Astrocyte (in vitro differentiated cells and primary cell): ENCODE measurements at regions not wholly inside any gene's neighbourhood (a gene's known extent, or its start where the extent isn't known, plus 50 kb on each side); places are given as distances from the start of the nearest gene placed in this dataset.
A peak's percentile ranks its signal among the peaks of the same experiment; 100 is the strongest.

Source experiments
- DNase-seq: peaks from one replicate; pipeline ENCODE4 v3.0.0-alpha.2; 2010; ENCODE audit warnings: low read depth
- FAIRE-seq: peaks from 2 replicates; lab custom pipeline; 2011; peaks lifted over from hg19 to GRCh38; lab: Jason Lieb, UNC
- H2AFZ ChIP-seq: 2 replicates; pipeline ENCODE4 v1.6.0; 2012; ENCODE audit warnings: low read depth, low read length, inconsistent platforms
- H3K27ac ChIP-seq: 2 replicates; pipeline ENCODE4 v1.5.1; 2011; ENCODE audit warnings: low read depth, low read length, inconsistent platforms
- H3K27me3 ChIP-seq: 2 replicates; pipeline ENCODE4 v1.6.0; 2011; ENCODE audit warnings: low read length, inconsistent platforms; ENCODE audit not compliant: insufficient read depth
- H3K36me3 ChIP-seq: 2 replicates; pipeline ENCODE4 v1.5.1; 2011; ENCODE audit warnings: low read length, inconsistent platforms; ENCODE audit not compliant: insufficient read depth
- H3K4me1 ChIP-seq: 2 replicates; pipeline ENCODE4 v1.5.1; 2011; ENCODE audit warnings: low read length, inconsistent platforms; ENCODE audit not compliant: insufficient read depth
- H3K4me2 ChIP-seq: 2 replicates; pipeline ENCODE4 v1.6.0; 2012; ENCODE audit warnings: low read length, inconsistent platforms
- H3K4me3 ChIP-seq: 2 replicates; pipeline ENCODE4 v1.5.1; 2011; ENCODE audit warnings: low read depth, mild to moderate bottlenecking, low read length, inconsistent platforms; ENCODE audit not compliant: insufficient read depth
- H3K79me2 ChIP-seq: 2 replicates; pipeline ENCODE4 v1.6.0; 2012; ENCODE audit warnings: mild to moderate bottlenecking, low read length, inconsistent platforms; ENCODE audit not compliant: insufficient read depth
- H3K9ac ChIP-seq: 2 replicates; pipeline ENCODE4 v1.6.0; 2012; ENCODE audit warnings: mild to moderate bottlenecking, low read length, inconsistent platforms
- H3K9me3 ChIP-seq: 2 replicates; pipeline ENCODE4 v1.5.1; 2012; ENCODE audit warnings: low read depth, mild to moderate bottlenecking, low read length, inconsistent platforms; ENCODE audit not compliant: insufficient read depth
- H4K20me1 ChIP-seq: 2 replicates; pipeline ENCODE4 v1.6.0; 2012; ENCODE audit warnings: low read length, inconsistent platforms; ENCODE audit not compliant: insufficient read depth
- H3K27ac Mint-ChIP-seq: one replicate; pipeline ENCODE4 v1.8.0; 2021; ENCODE audit warnings: mild to moderate bottlenecking, mixed read lengths; ENCODE audit not compliant: unreplicated experiment
- H3K27me3 Mint-ChIP-seq: one replicate; pipeline ENCODE4 v1.8.0; 2021; ENCODE audit warnings: low read depth, mixed read lengths; ENCODE audit not compliant: unreplicated experiment
- H3K36me3 Mint-ChIP-seq: one replicate; pipeline ENCODE4 v1.8.0; 2021; ENCODE audit warnings: low read depth, mixed read lengths; ENCODE audit not compliant: unreplicated experiment
- H3K4me1 Mint-ChIP-seq: one replicate; pipeline ENCODE4 v1.8.0; 2021; ENCODE audit warnings: low read depth, mixed read lengths; ENCODE audit not compliant: unreplicated experiment
- H3K4me3 Mint-ChIP-seq: one replicate; pipeline ENCODE4 v1.8.0; 2021; ENCODE audit warnings: mild to moderate bottlenecking, moderate library complexity, mixed read lengths; ENCODE audit not compliant: unreplicated experiment
- H3K9me3 Mint-ChIP-seq: one replicate; pipeline ENCODE4 v1.8.0; 2021; ENCODE audit warnings: mild to moderate bottlenecking, mixed read lengths; ENCODE audit not compliant: unreplicated experiment
- EZH2 ChIP-seq: IDR thresholded peaks from 2 replicates; pipeline ENCODE4 v1.6.1; 2012; ENCODE audit warnings: mild to moderate bottlenecking, low read length, inconsistent platforms; ENCODE audit not compliant: insufficient read depth
- TF ChIP-seq, protein P1 (sequence below): IDR thresholded peaks from 2 replicates; pipeline ENCODE4 v1.5.1; 2011; ENCODE audit warnings: low read depth, mild to moderate bottlenecking, inconsistent platforms, low read length, moderate library complexity; ENCODE audit not compliant: insufficient read depth

DNA sequence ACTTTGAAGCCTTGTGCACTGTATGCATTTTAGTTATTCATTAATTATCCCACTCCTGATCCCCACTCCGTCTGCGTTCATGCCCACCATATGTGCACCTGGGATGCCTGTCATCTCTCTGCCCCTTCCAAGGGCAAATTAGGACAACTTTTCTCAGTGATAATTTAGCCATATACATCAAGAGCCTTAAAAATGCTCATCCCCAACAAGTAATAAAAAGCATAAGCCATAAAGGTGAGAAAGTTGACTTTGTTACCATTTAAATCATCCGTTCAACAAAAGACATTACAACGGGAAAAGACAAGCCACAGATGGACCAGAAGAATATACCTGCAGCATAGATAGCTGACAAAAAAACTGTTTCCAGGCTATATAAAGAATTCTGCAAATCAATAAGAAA lies 131.4 kb upstream of the LINGO1 start:
- DNase-seq, result no peak
- no peak overlapping the region for H3K27ac ChIP-seq
- H3K27me3 Mint-ChIP-seq, result peaks cover 50% of the 10 kb centered on the region
- no peaks in the 10 kb centered on the region for H3K4me1 Mint-ChIP-seq
- H4K20me1 ChIP-seq, result no peaks in the 10 kb centered on the region
- H3K9ac ChIP-seq, result no peak overlapping the region
- no peaks in the 10 kb centered on the region for H3K4me1 ChIP-seq
- FAIRE-seq, result no peak
- no peak overlapping the region for H3K27ac Mint-ChIP-seq
- no peak overlapping the region for H3K4me3 Mint-ChIP-seq
- no peaks in the 10 kb centered on the region for H3K9me3 ChIP-seq
- no peaks in the 10 kb centered on the region for H3K36me3 Mint-ChIP-seq
- no peak overlapping the region for H2AFZ ChIP-seq
- peaks cover 15% of the 10 kb centered on the region for H3K27me3 ChIP-seq
- no peaks in the 10 kb centered on the region for H3K79me2 ChIP-seq
- no peak overlapping the region for H3K4me3 ChIP-seq
- no peak overlapping the region for H3K4me2 ChIP-seq
- no peaks in the 10 kb centered on the region for H3K36me3 ChIP-seq
- H3K9me3 Mint-ChIP-seq, result peaks cover 4% of the 10 kb centered on the region
- TF ChIP-seq, protein P1, sequence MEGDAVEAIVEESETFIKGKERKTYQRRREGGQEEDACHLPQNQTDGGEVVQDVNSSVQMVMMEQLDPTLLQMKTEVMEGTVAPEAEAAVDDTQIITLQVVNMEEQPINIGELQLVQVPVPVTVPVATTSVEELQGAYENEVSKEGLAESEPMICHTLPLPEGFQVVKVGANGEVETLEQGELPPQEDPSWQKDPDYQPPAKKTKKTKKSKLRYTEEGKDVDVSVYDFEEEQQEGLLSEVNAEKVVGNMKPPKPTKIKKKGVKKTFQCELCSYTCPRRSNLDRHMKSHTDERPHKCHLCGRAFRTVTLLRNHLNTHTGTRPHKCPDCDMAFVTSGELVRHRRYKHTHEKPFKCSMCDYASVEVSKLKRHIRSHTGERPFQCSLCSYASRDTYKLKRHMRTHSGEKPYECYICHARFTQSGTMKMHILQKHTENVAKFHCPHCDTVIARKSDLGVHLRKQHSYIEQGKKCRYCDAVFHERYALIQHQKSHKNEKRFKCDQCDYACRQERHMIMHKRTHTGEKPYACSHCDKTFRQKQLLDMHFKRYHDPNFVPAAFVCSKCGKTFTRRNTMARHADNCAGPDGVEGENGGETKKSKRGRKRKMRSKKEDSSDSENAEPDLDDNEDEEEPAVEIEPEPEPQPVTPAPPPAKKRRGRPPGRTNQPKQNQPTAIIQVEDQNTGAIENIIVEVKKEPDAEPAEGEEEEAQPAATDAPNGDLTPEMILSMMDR, result no peak
- no peak for TF ChIP-seq EZH2

DNA sequence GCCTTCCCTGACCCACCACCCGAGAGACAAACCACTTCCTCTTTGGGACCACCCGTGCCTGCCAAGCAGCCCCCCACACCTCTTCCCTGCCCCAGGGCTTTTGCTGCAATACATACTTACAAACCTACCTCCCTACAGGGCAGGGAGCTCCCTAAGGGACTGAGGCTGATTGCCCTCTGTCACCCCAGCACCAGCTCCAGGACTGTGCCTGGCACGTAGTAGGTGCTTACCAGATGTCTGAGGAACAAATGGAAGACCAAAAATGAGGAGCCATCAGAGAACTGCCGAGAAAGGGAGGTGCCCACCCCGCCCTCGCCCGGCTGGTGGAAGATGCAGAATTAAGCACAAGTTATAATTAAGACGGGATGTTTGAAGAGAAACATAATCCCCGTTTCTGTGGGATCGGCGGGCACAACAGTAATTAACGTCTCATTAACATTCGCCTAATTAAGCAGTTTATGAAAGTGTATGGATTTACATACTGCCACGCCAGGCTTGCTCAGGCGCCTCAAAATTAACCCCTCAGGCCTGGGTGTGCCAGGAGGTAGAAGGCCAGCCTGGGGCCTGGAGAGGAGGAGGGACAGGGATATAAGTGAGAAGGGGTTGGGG lies 130.1 kb upstream of the LINGO1 start:
- no peaks in the 10 kb centered on the region for H4K20me1 ChIP-seq
- DNase-seq (no peak), FAIRE-seq (no peak)
- H3K4me2 ChIP-seq, result no peak overlapping the region
- Mint-ChIP-seq H3K36me3 (no peaks in the 10 kb centered on the region), H3K27me3 (peaks cover 45% of the 10 kb centered on the region), H3K9me3 (peaks cover 4% of the 10 kb centered on the region), H3K4me3 (no peak overlapping the region), H3K27ac (peak overlapping the region; percentile 3), H3K4me1 (no peaks in the 10 kb centered on the region)
- no peak overlapping the region for H3K4me3 ChIP-seq
- H3K9ac ChIP-seq, result no peak overlapping the region
- no peak overlapping the region for H3K27ac ChIP-seq
- no peaks in the 10 kb centered on the region for H3K4me1 ChIP-seq
- H3K79me2 ChIP-seq, result no peaks in the 10 kb centered on the region
- peaks cover 15% of the 10 kb centered on the region for H3K27me3 ChIP-seq
- no peak for TF ChIP-seq EZH2
- TF ChIP-seq, protein P1, result no peak
- H3K36me3 ChIP-seq, result no peaks in the 10 kb centered on the region
- H3K9me3 ChIP-seq, result no peaks in the 10 kb centered on the region
- no peak overlapping the region for H2AFZ ChIP-seq

DNA sequence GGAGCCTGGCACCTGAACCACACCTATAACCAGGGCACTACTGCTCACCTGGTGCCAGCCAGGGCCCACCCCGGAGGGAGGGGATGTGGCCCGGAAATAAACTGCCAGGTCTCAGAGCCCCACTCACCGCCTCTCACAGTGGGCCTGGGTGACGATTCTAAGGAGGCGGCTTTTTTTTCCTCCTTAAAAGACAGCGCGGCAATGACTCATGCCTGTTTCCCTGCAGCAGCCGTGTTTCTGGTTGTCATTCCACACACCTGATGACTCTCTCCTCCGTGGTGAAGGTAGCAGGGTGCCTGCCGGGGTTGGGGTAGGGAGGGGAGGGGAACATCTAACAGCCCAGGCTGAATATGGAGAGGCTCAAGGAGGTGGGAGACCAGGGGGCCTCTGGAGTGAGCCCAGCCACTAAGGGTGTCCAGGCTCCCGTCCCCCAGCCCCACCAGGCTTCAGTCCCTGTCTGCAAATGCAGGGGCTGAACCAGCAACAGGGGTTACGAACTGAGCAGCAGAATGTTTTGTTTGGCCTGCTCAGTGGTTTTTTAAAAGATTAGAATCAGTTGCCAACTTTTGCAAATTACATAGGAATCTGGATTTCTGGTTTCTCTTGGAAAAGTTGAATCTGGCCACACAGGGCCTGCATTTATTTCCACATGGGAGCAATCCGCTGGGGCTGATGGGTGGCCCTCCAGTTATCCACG lies 127.3 kb upstream of the LINGO1 start:
- TF ChIP-seq EZH2, result no peak
- TF ChIP-seq, protein P1, result no peak
- no peak overlapping the region for H3K27ac ChIP-seq
- H3K4me2 ChIP-seq, result no peak overlapping the region
- no peaks in the 10 kb centered on the region for H3K9me3 ChIP-seq
- DNase-seq (peak; percentile 8), FAIRE-seq (no peak)
- peaks cover 43% of the 10 kb centered on the region for H3K27me3 Mint-ChIP-seq
- no peak overlapping the region for H3K4me3 ChIP-seq
- no peaks in the 10 kb centered on the region for H4K20me1 ChIP-seq
- H3K36me3 Mint-ChIP-seq, result no peaks in the 10 kb centered on the region
- no peaks in the 10 kb centered on the region for H3K79me2 ChIP-seq
- no peak overlapping the region for H3K9ac ChIP-seq
- H3K4me1 ChIP-seq, result no peaks in the 10 kb centered on the region
- no peak overlapping the region for H3K27ac Mint-ChIP-seq
- H3K27me3 ChIP-seq, result peaks cover 11% of the 10 kb centered on the region
- peaks cover 4% of the 10 kb centered on the region for H3K9me3 Mint-ChIP-seq
- no peaks in the 10 kb centered on the region for H3K4me1 Mint-ChIP-seq
- H3K36me3 ChIP-seq, result no peaks in the 10 kb centered on the region
- H3K4me3 Mint-ChIP-seq, result no peak overlapping the region
- no peak overlapping the region for H2AFZ ChIP-seq
